ENCODE measurements at regions not wholly inside any gene's neighbourhood (a gene's known extent, or its start where the extent isn't known, plus 50 kb on each side); places are given as distances from the start of the nearest gene placed in this dataset.
"Not testable (repeated sequence)": the region's sequence is repeated elsewhere in the genome, so short reads cannot be mapped to it uniquely, and the experiment has no call there.

- no peak for DNase-seq (ENCODE audit: low spot score)
These were observed 131.4 kb upstream of the F3 start for GRCh38 chr1:94672934-94673333.

- no peak for DNase-seq (ENCODE audit: low spot score)
These were observed 130.4 kb upstream of the F3 start for GRCh38 chr1:94672001-94672400.

- no peak for DNase-seq (ENCODE audit: low spot score)
These were observed 128.7 kb upstream of the F3 start for GRCh38 chr1:94670273-94670672.

- DNase-seq (ENCODE audit: low spot score), result no peak
These were observed 127.6 kb upstream of the F3 start for GRCh38 chr1:94669198-94669597.

- DNase-seq (ENCODE audit: low spot score), result no peak
These were observed 127.0 kb upstream of the F3 start for GRCh38 chr1:94668528-94668927.

GRCh38 chr1:94667818-94668217 is 126.3 kb upstream of the F3 start:
- DNase-seq (ENCODE audit: low spot score), result no peak

GRCh38 chr1:94666797-94667196 is 125.2 kb upstream of the F3 start:
- no peak for DNase-seq (ENCODE audit: low spot score)

- no peak for DNase-seq (ENCODE audit: low spot score)
These were observed 119.9 kb upstream of the F3 start for GRCh38 chr1:94661431-94661932.

GRCh38 chr1:94660994-94661393 is 119.4 kb upstream of the F3 start:
- no peak for DNase-seq (ENCODE audit: low spot score)

GRCh38 chr1:94660258-94660657 is 118.7 kb upstream of the F3 start:
- DNase-seq (ENCODE audit: low spot score), result no peak

GRCh38 chr1:94659202-94659601 is 117.6 kb upstream of the F3 start:
- DNase-seq (ENCODE audit: low spot score), result not testable (repeated sequence)

GRCh38 chr1:94658221-94658620 is 116.7 kb upstream of the F3 start:
- DNase-seq (ENCODE audit: low spot score), result no peak

GRCh38 chr1:94657776-94658175 is 116.2 kb upstream of the F3 start:
- DNase-seq (ENCODE audit: low spot score), result not testable (repeated sequence)

- no peak for DNase-seq (ENCODE audit: low spot score)
These were observed 115.4 kb upstream of the F3 start for GRCh38 chr1:94656967-94657366.

- no peak for DNase-seq (ENCODE audit: low spot score)
These were observed 113.4 kb upstream of the F3 start for GRCh38 chr1:94654919-94655318.

GRCh38 chr1:94654459-94654858 is 112.9 kb upstream of the F3 start:
- DNase-seq (ENCODE audit: low spot score), result no peak

- DNase-seq (ENCODE audit: low spot score), result no peak
These were observed 112.5 kb upstream of the F3 start for GRCh38 chr1:94654031-94654430.

- no peak for DNase-seq (ENCODE audit: low spot score)
These were observed 111.9 kb upstream of the F3 start for GRCh38 chr1:94653454-94653853.

- no peak for DNase-seq (ENCODE audit: low spot score)
These were observed 109.5 kb upstream of the F3 start for GRCh38 chr1:94651076-94651475.

GRCh38 chr1:94650301-94650700 is 108.7 kb upstream of the F3 start:
- DNase-seq (ENCODE audit: low spot score), result no peak

GRCh38 chr1:94648225-94649007 is 106.9 kb upstream of the F3 start:
- no peak for DNase-seq (ENCODE audit: low spot score)

- no peak for DNase-seq (ENCODE audit: low spot score)
These were observed 105.4 kb upstream of the F3 start for GRCh38 chr1:94646786-94647555.

GRCh38 chr1:94646141-94646643 is 104.6 kb upstream of the F3 start:
- DNase-seq (ENCODE audit: low spot score), result no peak

Measured in globus pallidus (tissue), 1 donor.